Heart left ventricle (tissue), 13 donors: ENCODE measurements at regions not wholly inside any gene's neighbourhood (a gene's known extent, or its start where the extent isn't known, plus 50 kb on each side); places are given as distances from the start of the nearest gene placed in this dataset.
"Not testable (repeated sequence)": the region's sequence is repeated elsewhere in the genome, so short reads cannot be mapped to it uniquely, and the experiment has no call there.

Experiments
- POLR2A ChIP-seq, 2 donors: fragments of 450-650 bp; IDR thresholded peaks; one replicate each; pipeline ENCODE4 v1.6.1; 2017; ENCODE audit warnings: antibody characterized with exemption in 2 of 2, mild to moderate bottlenecking in 2 of 2, moderate library complexity in 2 of 2
- TF ChIP-seq, protein P1 (sequence below), 12 donors: fragments of 200-600 bp; sonication (generic) in 4 of 12; IDR thresholded peaks; one replicate each; pipeline versions ENCODE4 v1.5.0 to v1.8.0; 2018 to 2022; ENCODE audit warnings: antibody characterized with exemption in 12 of 12, mild to moderate bottlenecking in 5 of 12
- donor health status: ischemic (EF 13 %, LVEDD 7.1; RV severe dilation, severe dysfunction).
- donor health status: DM: no; HTN: yes; CAD: no.
- donor health status: DM: no; HTN: no; CAD: no.
- donor health status: ischemic (EF 25% LVEDD 6.9; RV normal size, moderate dysfunction).
- donor health status: ischemic (EF 25% LVEDD 5.7; RV mildly dilated, moderate dysfunction).
- donor health status: ischemic (EF 35%, LVEDD 5.7; RV mildly dilated, moderate dysfunction).
- donor health status: nonischemic (EF 11% LVEDD 7.7; RV severe dilation, severe dysfunction).
- donor health status: DM: yes; HTN: yes; CAD: no.
- donor health status: PGD.
- donor health status: ischemic (EF 29% LVEDD 5.4; RV normal size, mild dysfunction).
- donor health status: nonischemic (EF 23%, LVEDD 6.1; RV moderate dilation, normal function).

DNA sequence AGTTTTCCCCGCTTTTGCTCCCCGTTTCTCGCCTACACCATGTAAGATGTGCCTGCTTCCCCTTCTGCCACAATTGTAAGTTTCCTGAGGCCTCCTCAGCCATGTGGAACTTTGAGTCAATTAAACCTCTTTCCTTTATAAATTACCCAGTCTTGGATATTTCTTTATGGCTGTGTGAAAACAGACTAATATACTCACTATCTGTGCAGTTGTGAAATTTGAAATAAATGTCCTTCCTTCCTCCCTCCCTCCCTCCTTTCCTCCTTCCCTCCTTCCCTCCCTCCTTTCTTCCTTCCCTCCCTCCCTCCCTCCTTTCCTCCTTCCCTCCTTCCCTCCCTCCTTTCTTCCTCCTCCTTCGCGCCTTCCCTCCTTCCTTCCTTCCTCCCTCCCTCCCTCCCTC lies 132.8 kb downstream of the RFPL4B start:
- TF ChIP-seq, protein P1, sequence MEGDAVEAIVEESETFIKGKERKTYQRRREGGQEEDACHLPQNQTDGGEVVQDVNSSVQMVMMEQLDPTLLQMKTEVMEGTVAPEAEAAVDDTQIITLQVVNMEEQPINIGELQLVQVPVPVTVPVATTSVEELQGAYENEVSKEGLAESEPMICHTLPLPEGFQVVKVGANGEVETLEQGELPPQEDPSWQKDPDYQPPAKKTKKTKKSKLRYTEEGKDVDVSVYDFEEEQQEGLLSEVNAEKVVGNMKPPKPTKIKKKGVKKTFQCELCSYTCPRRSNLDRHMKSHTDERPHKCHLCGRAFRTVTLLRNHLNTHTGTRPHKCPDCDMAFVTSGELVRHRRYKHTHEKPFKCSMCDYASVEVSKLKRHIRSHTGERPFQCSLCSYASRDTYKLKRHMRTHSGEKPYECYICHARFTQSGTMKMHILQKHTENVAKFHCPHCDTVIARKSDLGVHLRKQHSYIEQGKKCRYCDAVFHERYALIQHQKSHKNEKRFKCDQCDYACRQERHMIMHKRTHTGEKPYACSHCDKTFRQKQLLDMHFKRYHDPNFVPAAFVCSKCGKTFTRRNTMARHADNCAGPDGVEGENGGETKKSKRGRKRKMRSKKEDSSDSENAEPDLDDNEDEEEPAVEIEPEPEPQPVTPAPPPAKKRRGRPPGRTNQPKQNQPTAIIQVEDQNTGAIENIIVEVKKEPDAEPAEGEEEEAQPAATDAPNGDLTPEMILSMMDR (IDR thresholded peaks at IDR 0.05), result not testable (repeated sequence)
- TF ChIP-seq POLR2A (IDR thresholded peaks at IDR 0.05), result not testable (repeated sequence)
